HG03039 (cell line): ENCODE measurements at regions not wholly inside any gene's neighbourhood (a gene's known extent, or its start where the extent isn't known, plus 50 kb on each side); places are given as distances from the start of the nearest gene placed in this dataset.
A peak's percentile ranks its signal among the peaks of the same experiment; 100 is the strongest.
"Not testable (repeated sequence)": the region's sequence is repeated elsewhere in the genome, so short reads cannot be mapped to it uniquely, and the experiment has no call there.

Experiments used
- ATAC-seq: cut with Tn5 transposase; IDR thresholded peaks from one replicate; pipeline ENCODE4 v1.9.1; 2021; ENCODE audit warnings: mild to moderate bottlenecking, moderate library complexity; ENCODE audit not compliant: unreplicated experiment

GRCh38 chr18:22563164-22563583 lies 145.5 kb upstream of the CTAGE1 start:
- peak; percentile 62 for ATAC-seq

DNA sequence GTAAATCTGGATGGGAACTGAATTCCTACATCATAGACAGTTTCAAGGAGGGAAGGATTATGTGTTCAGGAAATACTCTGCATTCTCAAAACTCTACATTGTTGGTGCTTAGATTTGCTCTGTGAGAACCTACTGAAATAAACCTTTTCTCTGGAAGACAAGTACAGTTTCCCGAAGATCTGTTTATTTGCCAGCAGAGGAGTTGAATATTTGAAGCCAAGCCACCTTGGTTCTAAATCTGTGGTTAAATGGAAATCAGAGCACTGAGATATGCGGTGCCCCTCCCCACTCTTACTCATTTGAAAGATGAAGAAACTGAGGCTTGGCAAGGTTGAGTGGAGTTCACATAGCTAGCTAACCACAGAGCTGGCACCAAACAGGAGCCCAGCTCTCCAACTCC lies 146.3 kb upstream of the CTAGE1 start:
- ATAC-seq: no peak

- no peak for ATAC-seq
Observed at GRCh38 chr18:22566703-22567420, 149.1 kb upstream of the CTAGE1 start.

DNA sequence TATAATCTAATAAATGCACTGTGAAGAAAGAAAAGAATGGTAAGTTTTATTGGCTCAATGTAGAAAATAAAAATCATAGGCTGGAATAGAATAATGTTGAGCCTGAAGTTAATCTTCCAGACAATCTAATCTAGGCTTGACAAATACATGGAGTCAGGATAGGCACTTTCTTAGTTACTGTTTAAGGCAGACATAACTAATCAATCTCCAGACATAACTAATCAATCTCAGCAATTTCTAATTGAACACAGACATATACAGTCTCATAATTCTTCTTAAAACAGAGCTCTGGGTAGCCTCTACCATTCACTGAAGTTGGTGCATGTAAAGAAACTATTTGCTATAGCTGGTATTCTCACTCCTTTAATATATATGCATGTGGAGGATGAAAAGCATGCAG lies 150.1 kb upstream of the CTAGE1 start:
- ATAC-seq: no peak

DNA sequence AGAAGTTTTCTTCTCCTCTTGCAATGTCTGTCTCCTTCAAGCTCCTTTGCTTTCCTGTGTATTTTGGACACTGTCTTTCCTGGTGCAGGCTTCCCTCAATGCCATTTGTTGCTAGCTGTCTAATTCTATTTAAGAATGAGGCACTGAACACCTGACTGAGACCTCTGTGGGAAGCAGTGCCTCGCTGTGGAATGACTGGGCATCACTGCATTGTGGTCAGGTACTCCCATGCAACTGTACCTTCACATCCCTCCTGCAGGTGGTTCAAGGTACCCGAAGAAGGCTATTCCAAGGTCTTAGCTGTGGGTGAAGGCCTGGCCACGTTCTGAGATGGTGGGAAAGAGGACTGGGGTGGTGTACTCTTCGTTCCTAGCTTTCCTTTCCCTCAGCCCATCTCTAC lies 152.8 kb upstream of the CTAGE1 start:
- no peak for ATAC-seq

GRCh38 chr18:22572341-22572740 lies 154.6 kb upstream of the CTAGE1 start:
- ATAC-seq: no peak

DNA sequence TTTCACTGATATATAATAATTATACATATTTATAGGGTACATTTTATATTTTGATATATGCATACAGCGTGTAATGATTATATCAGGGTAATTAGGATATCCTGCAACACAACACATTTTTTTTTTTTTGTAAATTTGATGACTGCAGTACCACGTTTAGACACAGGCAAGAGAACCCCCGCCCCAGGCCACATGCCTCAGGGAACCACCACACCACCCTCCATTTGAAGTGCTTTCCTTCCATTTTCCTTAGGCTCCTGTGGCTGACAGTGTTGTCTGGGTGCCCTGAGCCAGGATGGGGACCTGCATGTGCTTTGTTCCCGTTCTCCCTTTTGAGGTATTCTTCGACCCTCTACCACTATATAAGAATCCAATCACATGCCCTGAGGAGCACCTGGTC lies 161.6 kb upstream of the CTAGE1 start:
- ATAC-seq: no peak

GRCh38 chr18:22585333-22585732 lies 167.6 kb upstream of the CTAGE1 start:
- ATAC-seq: no peak

GRCh38 chr18:22585821-22586220 lies 168.1 kb upstream of the CTAGE1 start:
- no peak for ATAC-seq

GRCh38 chr18:22591222-22591621 lies 173.5 kb upstream of the CTAGE1 start:
- no peak for ATAC-seq

- no peak for ATAC-seq
Observed at GRCh38 chr18:22594155-22594690, 176.5 kb upstream of the CTAGE1 start.

DNA sequence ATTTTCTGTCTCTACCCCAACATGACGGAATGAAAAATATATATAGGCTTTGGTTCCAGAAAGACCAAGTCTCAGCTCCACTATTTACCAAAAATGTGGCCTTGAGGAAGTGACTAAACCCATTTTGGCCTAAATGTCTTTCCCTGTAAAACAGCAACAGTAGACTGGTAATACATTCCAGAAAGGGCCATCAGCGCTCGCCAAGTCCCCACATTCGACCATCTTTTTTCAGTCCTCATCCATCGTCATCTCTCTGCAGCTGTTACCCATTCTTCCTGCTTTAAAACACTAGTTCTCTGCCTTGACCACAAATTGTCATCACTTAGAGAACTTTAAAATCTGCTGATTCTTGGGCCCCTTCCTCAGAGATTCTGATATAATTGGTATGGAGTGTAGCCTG lies 183.8 kb upstream of the CTAGE1 start:
- no peak for ATAC-seq

DNA sequence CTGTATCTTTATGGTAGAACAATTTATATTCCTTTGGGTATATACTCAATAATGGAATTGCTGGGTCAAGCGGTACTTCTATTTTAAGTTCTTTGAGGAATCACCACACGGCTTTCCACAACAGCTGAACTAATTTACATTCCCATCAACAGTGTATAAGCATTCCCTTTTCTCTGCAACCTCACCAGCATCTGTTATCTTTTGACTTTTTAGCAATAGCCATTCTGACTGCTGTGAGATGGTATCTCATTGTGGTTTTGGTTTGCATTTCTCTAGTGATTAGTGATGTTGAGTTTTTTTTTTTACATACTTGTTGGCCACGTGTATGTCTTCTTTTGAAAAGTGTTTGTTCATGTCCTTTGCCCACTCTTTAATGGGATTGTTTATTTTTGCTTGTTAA lies 184.7 kb upstream of the CTAGE1 start:
- not testable (repeated sequence) for ATAC-seq

GRCh38 chr18:22603902-22604301 lies 186.2 kb upstream of the CTAGE1 start:
- no peak for ATAC-seq

- no peak for ATAC-seq
Observed at GRCh38 chr18:22604390-22604985, 186.8 kb upstream of the CTAGE1 start.

DNA sequence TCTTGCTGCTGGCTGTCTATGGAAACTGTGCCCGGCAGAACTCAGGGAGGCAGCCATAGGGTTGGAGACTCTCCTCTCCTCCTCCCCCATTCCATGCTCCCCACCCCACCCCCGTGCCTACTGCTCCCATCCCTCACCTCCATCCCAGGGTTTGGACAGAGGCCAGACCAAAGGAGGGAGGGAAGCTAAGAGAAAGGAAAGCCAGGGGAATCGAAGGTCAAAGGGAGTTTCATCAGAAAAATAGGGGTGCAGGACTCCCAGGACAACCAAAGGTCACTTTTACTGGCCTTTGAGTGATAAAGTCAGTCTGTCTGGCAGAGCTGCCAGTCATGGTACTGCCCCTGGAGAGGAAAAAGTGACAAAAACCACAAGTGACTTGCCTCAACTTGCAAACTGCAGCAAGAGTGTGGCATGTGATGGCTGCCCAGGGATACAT lies 187.3 kb upstream of the CTAGE1 start:
- no peak for ATAC-seq

DNA sequence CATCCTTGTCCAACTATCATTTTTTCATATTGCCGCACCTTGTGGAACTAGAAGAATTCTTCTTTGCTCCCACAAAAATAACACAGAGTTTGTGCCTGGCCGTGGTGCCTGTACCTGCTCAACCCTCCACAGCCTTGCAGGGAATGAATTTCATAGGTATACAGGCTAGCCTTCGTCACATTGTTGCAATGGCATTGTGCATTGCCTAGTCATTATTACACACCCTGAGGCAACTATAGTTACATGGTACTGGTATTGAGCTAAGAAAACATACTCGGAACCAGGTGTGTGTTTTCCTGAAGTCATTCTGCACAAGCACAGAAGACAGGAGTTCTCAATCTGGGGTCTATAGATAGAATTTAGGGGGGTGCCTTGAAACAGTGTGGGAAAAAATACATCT lies 188.0 kb upstream of the CTAGE1 start:
- ATAC-seq: no peak

DNA sequence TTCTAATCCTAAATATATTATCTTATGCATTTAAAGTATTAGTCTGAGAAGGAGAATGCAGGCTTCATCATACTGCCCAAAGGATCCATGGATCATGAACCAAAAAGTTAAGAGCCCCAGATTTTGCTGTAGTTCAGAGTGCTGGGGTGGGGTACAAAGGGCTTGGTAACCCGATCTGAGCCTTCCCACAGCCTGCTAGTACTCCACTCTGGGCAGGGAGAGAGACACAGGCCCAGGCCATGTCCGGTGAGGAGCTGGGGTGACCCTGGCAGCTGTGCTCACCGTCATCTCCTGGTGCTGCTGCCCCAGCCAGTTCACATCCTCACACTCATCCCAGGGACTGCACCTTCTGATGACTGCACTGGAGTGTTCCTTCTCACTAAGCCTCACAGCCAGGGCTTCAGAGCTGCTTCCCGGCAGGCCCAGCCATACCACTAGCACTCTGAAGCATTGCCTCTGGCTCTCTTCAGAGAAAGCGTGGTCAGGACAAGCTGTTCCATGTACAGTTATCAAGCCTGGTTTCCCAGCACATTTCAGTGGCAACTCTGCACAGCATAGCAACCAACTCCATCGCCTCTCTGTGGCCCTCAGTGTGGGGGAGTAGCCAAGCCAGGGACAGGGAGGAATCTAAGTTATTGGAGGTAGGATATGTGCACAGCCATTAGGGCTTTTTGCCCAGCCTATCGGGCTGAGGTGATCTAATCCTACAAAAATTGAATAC lies 189.0 kb upstream of the CTAGE1 start:
- ATAC-seq: no peak

DNA sequence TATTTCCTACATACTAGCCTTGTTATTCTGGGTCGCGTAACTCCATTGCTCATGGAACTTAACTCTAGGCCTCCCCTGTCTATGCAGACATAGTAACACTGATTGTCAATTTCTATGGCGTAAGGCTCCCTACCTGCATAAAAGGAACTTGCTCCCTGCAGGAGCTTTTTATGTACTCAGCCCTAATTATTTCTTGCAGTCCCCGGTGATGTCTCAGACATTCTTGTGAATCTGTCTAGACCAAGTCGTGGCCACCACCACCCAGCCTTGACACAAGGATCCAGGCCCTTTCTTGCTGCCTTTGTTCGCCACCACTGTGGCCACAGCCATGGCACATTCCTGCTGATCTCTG lies 189.5 kb upstream of the CTAGE1 start:
- ATAC-seq: no peak

DNA sequence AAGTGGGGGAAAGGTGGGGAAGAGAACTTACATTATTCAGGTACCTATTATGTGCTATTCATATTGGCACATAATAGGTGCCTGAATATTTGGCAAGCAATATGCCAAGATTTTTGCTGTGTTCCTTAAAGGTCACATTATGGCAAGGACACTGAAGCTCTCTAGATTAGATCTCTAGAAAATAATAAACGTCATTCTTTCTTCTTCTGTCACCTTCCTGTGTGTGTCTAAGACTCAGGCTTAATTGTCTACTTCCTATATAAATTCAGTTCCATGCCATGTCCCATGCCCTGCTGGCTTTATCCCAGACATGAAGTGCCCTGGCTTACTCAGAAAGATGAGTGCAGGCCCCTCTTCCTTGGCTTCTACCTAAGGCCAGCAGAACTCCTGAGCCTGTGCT lies 191.1 kb upstream of the CTAGE1 start:
- ATAC-seq: no peak

GRCh38 chr18:22609642-22610041 lies 191.9 kb upstream of the CTAGE1 start:
- ATAC-seq: no peak
